RWPE2 (cell line): ENCODE measurements at regions not wholly inside any gene's neighbourhood (a gene's known extent, or its start where the extent isn't known, plus 50 kb on each side); places are given as distances from the start of the nearest gene placed in this dataset.

Source experiments
- ATAC-seq: fragments of 200-7000 bp; cut with Tn5 transposase; 3 replicates; pipeline ENCODE4 v1.9.1; 2021; ENCODE audit warnings: low read depth
- DNase-seq: peaks from one replicate; pipeline ENCODE4 v3.0.0-alpha.2; 2020; ENCODE audit warnings: low spot score
- H3K27ac ChIP-seq: fragments of 450-650 bp; 2 replicates; pipeline ENCODE4 v1.5.1; 2017; ENCODE audit warnings: mild to moderate bottlenecking; ENCODE audit not compliant: poor library complexity, severe bottlenecking
- H3K27me3 ChIP-seq: fragments of 250-450 bp; sonication (Bioruptor Pico); 2 replicates; pipeline ENCODE4 v1.5.1; 2021; ENCODE audit warnings: mild to moderate bottlenecking, moderate library complexity; ENCODE audit not compliant: insufficient read depth, poor library complexity, severe bottlenecking
- H3K36me3 ChIP-seq: fragments of 250-450 bp; sonication (Bioruptor Pico); 2 replicates; pipeline ENCODE4 v1.5.1; 2020; ENCODE audit warnings: low read depth, mild to moderate bottlenecking, moderate library complexity
- H3K4me1 ChIP-seq: fragments of 250-450 bp; sonication (Bioruptor Pico); 2 replicates; pipeline ENCODE4 v1.5.1; 2021; ENCODE audit warnings: mild to moderate bottlenecking, moderate library complexity; ENCODE audit not compliant: insufficient read depth, poor library complexity, severe bottlenecking
- H3K4me3 ChIP-seq: fragments of 250-450 bp; sonication (Bioruptor Pico); 2 replicates; pipeline ENCODE4 v1.5.1; 2021; ENCODE audit warnings: mild to moderate bottlenecking, moderate library complexity; ENCODE audit not compliant: severe bottlenecking
- H3K9me3 ChIP-seq: fragments of 250-450 bp; sonication (Bioruptor Pico); 2 replicates; pipeline ENCODE4 v1.5.1; 2021; ENCODE audit warnings: mild to moderate bottlenecking, moderate library complexity; ENCODE audit not compliant: severe bottlenecking
- CTCF ChIP-seq: fragments of 450-650 bp; IDR thresholded peaks from one replicate; pipeline ENCODE4 v1.5.1; 2017; ENCODE audit warnings: mild to moderate bottlenecking, moderate library complexity; ENCODE audit not compliant: poor library complexity, severe bottlenecking

GRCh38 chr16:87174061-87174460, 143.1 kb downstream of the C16orf95 start:
- H3K36me3 ChIP-seq: no peaks in the 10 kb centered on the region
- no peak for ATAC-seq
- H3K4me3 ChIP-seq: no peak overlapping the region
- peaks cover 7% of the 10 kb centered on the region for H3K4me1 ChIP-seq
- H3K27me3 ChIP-seq: no peaks in the 10 kb centered on the region
- H3K27ac ChIP-seq: no peak overlapping the region
- TF ChIP-seq CTCF: no peak
- no peaks in the 10 kb centered on the region for H3K9me3 ChIP-seq
- DNase-seq: no peak

- H3K4me3 ChIP-seq: no peak overlapping the region
- peaks cover 17% of the 10 kb centered on the region for H3K4me1 ChIP-seq
- H3K36me3 ChIP-seq: no peaks in the 10 kb centered on the region
- H3K9me3 ChIP-seq: no peaks in the 10 kb centered on the region
- TF ChIP-seq CTCF: no peak
- DNase-seq (no peak), ATAC-seq (no peak)
- no peaks in the 10 kb centered on the region for H3K27me3 ChIP-seq
- no peak overlapping the region for H3K27ac ChIP-seq
Measured at GRCh38 chr16:87176735-87177134, 140.5 kb downstream of the C16orf95 start.

GRCh38 chr16:87177673-87178072, 139.5 kb downstream of the C16orf95 start:
- H3K9me3 ChIP-seq: no peaks in the 10 kb centered on the region
- ATAC-seq (no peak), DNase-seq (no peak)
- no peak overlapping the region for H3K4me3 ChIP-seq
- peaks cover 17% of the 10 kb centered on the region for H3K4me1 ChIP-seq
- no peaks in the 10 kb centered on the region for H3K27me3 ChIP-seq
- no peak overlapping the region for H3K27ac ChIP-seq
- no peaks in the 10 kb centered on the region for H3K36me3 ChIP-seq
- TF ChIP-seq CTCF: no peak

GRCh38 chr16:87178177-87178863, 138.9 kb downstream of the C16orf95 start:
- no peaks in the 10 kb centered on the region for H3K9me3 ChIP-seq
- no peak for TF ChIP-seq CTCF

GRCh38 chr16:87178977-87179376, 138.2 kb downstream of the C16orf95 start:
- H3K27ac ChIP-seq: peak overlapping the region; percentile 52
- H3K27me3 ChIP-seq: no peaks in the 10 kb centered on the region
- H3K4me3 ChIP-seq: no peak overlapping the region
- no peak for DNase-seq
- ATAC-seq: peak; percentile 82
- H3K4me1 ChIP-seq: peaks cover 17% of the 10 kb centered on the region
- no peaks in the 10 kb centered on the region for H3K9me3 ChIP-seq
- no peak for TF ChIP-seq CTCF
- H3K36me3 ChIP-seq: no peaks in the 10 kb centered on the region

More at GRCh38 chr16:87178177-87178863, 138.9 kb downstream of the C16orf95 start:
- H3K27me3 ChIP-seq: no peaks in the 10 kb centered on the region
- ATAC-seq (no peak), DNase-seq (no peak)
- no peaks in the 10 kb centered on the region for H3K36me3 ChIP-seq
- peak overlapping the region; percentile 52 for H3K27ac ChIP-seq
- H3K4me1 ChIP-seq: peaks cover 17% of the 10 kb centered on the region
- no peak overlapping the region for H3K4me3 ChIP-seq
